Tibial nerve (tissue), 4 donors: ENCODE measurements at regions not wholly inside any gene's neighbourhood (a gene's known extent, or its start where the extent isn't known, plus 50 kb on each side); places are given as distances from the start of the nearest gene placed in this dataset.

ENCODE experiments used
- CTCF ChIP-seq, 5 experiments: fragments of 200-600 bp in 3 of 5; fragments of 450-650 bp in 2 of 5; sonication (generic) in 3 of 5; IDR thresholded peaks; one replicate each; pipeline ENCODE4 v1.5.1; 2016 to 2019; ENCODE audit warnings: antibody characterized with exemption in 5 of 5, mild to moderate bottlenecking in 3 of 5, moderate library complexity in 2 of 5
- EP300 ChIP-seq, 2 donors: sonication (generic); formaldehyde crosslinking; IDR thresholded peaks; one replicate each; pipeline ENCODE4 v1.6.1; 2017; ENCODE audit warnings: antibody characterized with exemption in 2 of 2, mild to moderate bottlenecking in 1 of 2

GRCh38 chr20:23151008-23151703, 65.0 kb upstream of the CD93 start:
- TF ChIP-seq EP300 (IDR thresholded peaks at IDR 0.05) (no peak), CTCF (IDR thresholded peaks at IDR 0.05) (no peak)
